Panc1 (cell line): ENCODE measurements at regions not wholly inside any gene's neighbourhood (a gene's known extent, or its start where the extent isn't known, plus 50 kb on each side); places are given as distances from the start of the nearest gene placed in this dataset.

ENCODE experiments used
- ATAC-seq: fragments of 200-7000 bp; cut with Tn5 transposase; 2 replicates; pipeline ENCODE4 v1.9.1; 2020; ENCODE audit warnings: mild to moderate bottlenecking, moderate library complexity
- BruUV-seq: library from RNA; stranded (reverse); fragments of 400-500 nt; replicated peaks from 2 replicates; lab custom pipeline; 2021; lab: Mats Ljungman, UMichigan
- CTCF ChIA-PET: fragments of 300-600 bp; sonication (Branson Sonifier 250); formaldehyde crosslinking; loops from one replicate; lab custom pipeline; 2022; ENCODE audit warnings: antibody characterized with exemption; lab: Charles Lee
- POLR2A ChIA-PET: fragments of 300-600 bp; sonication (Branson Sonifier 250); formaldehyde crosslinking; loops from one replicate; lab custom pipeline; 2022; ENCODE audit warnings: antibody characterized with exemption; lab: Charles Lee
- DNase-seq: peaks from one replicate; pipeline ENCODE4 v3.0.0-alpha.2; 2010; ENCODE audit warnings: low read depth, low spot score
- H3K27ac ChIP-seq: 2 replicates; pipeline ENCODE4 v1.5.1; 2011; ENCODE audit warnings: mild to moderate bottlenecking, low read length, inconsistent platforms
- H3K27me3 ChIP-seq: fragments of 200-500 bp; sonication (Bioruptor generic); 2 replicates; pipeline ENCODE4 v1.6.0; 2014; ENCODE audit warnings: low read length, inconsistent platforms; ENCODE audit not compliant: control insufficient read depth, insufficient read depth
- H3K36me3 ChIP-seq: fragments of 200-500 bp; sonication (Bioruptor generic); 2 replicates; pipeline ENCODE4 v1.5.1; 2014; ENCODE audit warnings: inconsistent platforms, mild to moderate bottlenecking, low read length, moderate library complexity; ENCODE audit not compliant: control insufficient read depth, insufficient read depth
- H3K4me1 ChIP-seq: 2 replicates; pipeline ENCODE4 v1.5.1; 2011; ENCODE audit warnings: inconsistent platforms, mild to moderate bottlenecking, low read length, moderate library complexity; ENCODE audit not compliant: control insufficient read depth, insufficient read depth
- H3K4me3 ChIP-seq, 2 experiments: 2 replicates each; pipeline ENCODE4 v1.5.1; 2011 to 2012; ENCODE audit warnings: low read depth in 2 of 2, low read length in 2 of 2, mild to moderate bottlenecking in 2 of 2, inconsistent platforms in 1 of 2, moderate library complexity in 1 of 2
- H3K9me3 ChIP-seq: fragments of 200-500 bp; sonication (Bioruptor generic); 2 replicates; pipeline ENCODE4 v1.5.1; 2014; ENCODE audit warnings: low read depth, mild to moderate bottlenecking, inconsistent platforms, low read length, moderate library complexity; ENCODE audit not compliant: control insufficient read depth, insufficient read depth
- CTCF ChIP-seq: fragments of 450-650 bp; IDR thresholded peaks from 2 replicates; pipeline ENCODE4 v1.5.1; 2017; ENCODE audit warnings: mild to moderate bottlenecking
- POLR2AphosphoS5 ChIP-seq: IDR thresholded peaks from 2 replicates; pipeline ENCODE4 v1.6.1; 2012; ENCODE audit warnings: mild to moderate bottlenecking, low read depth, low read length, moderate library complexity
- REST ChIP-seq, 2 experiments: IDR thresholded peaks; 2 replicates each; pipeline ENCODE4 v1.6.1; 2011 to 2012; ENCODE audit warnings: low read depth in 2 of 2, control low read depth in 1 of 2, low read length in 1 of 2, mild to moderate bottlenecking in 1 of 2, moderate library complexity in 1 of 2; ENCODE audit not compliant: insufficient read depth in 1 of 2
- SIN3A ChIP-seq: IDR thresholded peaks from 2 replicates; pipeline ENCODE4 v1.6.1; 2012; ENCODE audit warnings: low read depth, mild to moderate bottlenecking, low read length, moderate library complexity, borderline replicate concordance; ENCODE audit not compliant: insufficient read depth
- TCF7L2 ChIP-seq: IDR thresholded peaks from 2 replicates; pipeline ENCODE4 v1.6.1; 2011; ENCODE audit warnings: mild to moderate bottlenecking, low read depth, low read length, inconsistent platforms
- in situ Hi-C: cut with HindIII; loops from 2 replicates; pipeline ENCODE4 v1.10.0; 2016; ENCODE audit warnings: low sequenced_read_pairs, low pct_unique_long_range_greater_than_20kb
- intact Hi-C: fragments of 100-400 bp; cut with micrococcal nuclease; formaldehyde crosslinking; loops from one replicate; pipeline ENCODE4 v1.10.0; 2022; ENCODE audit not compliant: unreplicated experiment

- ChIA-PET CTCF (no interaction called here), POLR2A (no interaction called here)
- Histone ChIP-seq H3K9me3 (no peaks in the 10 kb centered on the region), H3K27ac (no peak overlapping the region), H3K4me1 (no peaks in the 10 kb centered on the region), H3K4me3 (no peak overlapping the region), H3K27me3 (no peaks in the 10 kb centered on the region), H3K36me3 (no peaks in the 10 kb centered on the region)
- no peak for TF ChIP-seq CTCF
- no peak for TF ChIP-seq POLR2AphosphoS5
- no peak for TF ChIP-seq TCF7L2
- TF ChIP-seq REST (IDR thresholded peaks at IDR 0.05; ENCODE audit: insufficient read depth in 1 of 2, low read depth in 2 of 2, low read length in 1 of 2) = no peak
- no peak for TF ChIP-seq SIN3A
- intact Hi-C loops = no loop called here
- no peak for ATAC-seq
- no peak for DNase-seq
- no TSS peak for BruUV-seq
- in situ Hi-C loops = no loop called here
These were observed 130.2 kb downstream of the IRS2 start for GRCh38 chr13:109656206-109656605.

- intact Hi-C loops = no loop called here
- BruUV-seq = no TSS peak
These were observed 130.8 kb downstream of the IRS2 start for GRCh38 chr13:109655611-109656010.

More at GRCh38 chr13:109655611-109656010, 130.8 kb downstream of the IRS2 start:
- no peaks in the 10 kb centered on the region for H3K9me3 ChIP-seq
- H3K36me3 ChIP-seq = no peaks in the 10 kb centered on the region
- H3K27ac ChIP-seq = no peak overlapping the region
- H3K4me1 ChIP-seq = no peaks in the 10 kb centered on the region
- POLR2A ChIA-PET = no interaction called here
- DNase-seq (no peak), ATAC-seq (no peak)
- H3K4me3 ChIP-seq = no peak overlapping the region
- no peaks in the 10 kb centered on the region for H3K27me3 ChIP-seq
- CTCF ChIA-PET = no interaction called here
- TF ChIP-seq SIN3A = no peak
- TF ChIP-seq POLR2AphosphoS5 = no peak
- no peak for TF ChIP-seq TCF7L2
- TF ChIP-seq CTCF = no peak
- TF ChIP-seq REST (IDR thresholded peaks at IDR 0.05; ENCODE audit: insufficient read depth in 1 of 2, low read depth in 2 of 2, low read length in 1 of 2) = no peak
- in situ Hi-C loops = no loop called here
